Liver (tissue), 8 donors: ENCODE measurements at regions not wholly inside any gene's neighbourhood (a gene's known extent, or its start where the extent isn't known, plus 50 kb on each side); places are given as distances from the start of the nearest gene placed in this dataset.

ENCODE experiments used
- DNase-seq: peaks from one replicate; pipeline ENCODE4 v3.0.0-alpha.2; 2017; ENCODE audit warnings: low spot score
- H3K27ac ChIP-seq, 2 donors: one replicate each; pipeline ENCODE4 v1.7.0; 2013; ENCODE audit warnings: inconsistent platforms in 2 of 2, low read length in 2 of 2, control low read depth in 1 of 2, low read depth in 1 of 2, mild to moderate bottlenecking in 1 of 2
- H3K27me3 ChIP-seq, 4 donors: one replicate each; pipeline versions ENCODE4 v1.6.1 to v1.7.0; 2013; ENCODE audit warnings: low read length in 3 of 4, inconsistent platforms in 1 of 4, mild to moderate bottlenecking in 1 of 4, moderate library complexity in 1 of 4; ENCODE audit not compliant: control insufficient read depth in 4 of 4, insufficient read depth in 4 of 4
- H3K36me3 ChIP-seq, 4 donors: one replicate each; pipeline versions ENCODE4 v1.6.1 to v1.7.0; 2013; ENCODE audit warnings: low read length in 3 of 4, mild to moderate bottlenecking in 3 of 4, low read depth in 1 of 4, moderate library complexity in 1 of 4; ENCODE audit not compliant: control insufficient read depth in 4 of 4, insufficient read depth in 3 of 4
- H3K4me1 ChIP-seq, 4 donors: one replicate each; pipeline versions ENCODE4 v1.6.1 to v1.7.0; 2013; ENCODE audit warnings: low read length in 3 of 4, mild to moderate bottlenecking in 3 of 4, moderate library complexity in 1 of 4; ENCODE audit not compliant: control insufficient read depth in 4 of 4, insufficient read depth in 4 of 4
- H3K4me3 ChIP-seq, 3 donors: one replicate each; pipeline versions ENCODE4 v1.6.1 to v1.7.0; 2013; ENCODE audit warnings: low read length in 3 of 3, control low read depth in 1 of 3, low read depth in 1 of 3, mild to moderate bottlenecking in 1 of 3
- H3K9ac ChIP-seq, 2 donors: one replicate each; pipeline ENCODE4 v1.7.0; 2013; ENCODE audit warnings: low read length in 2 of 2, mild to moderate bottlenecking in 2 of 2, moderate library complexity in 2 of 2, control low read depth in 1 of 2, low read depth in 1 of 2
- H3K9me3 ChIP-seq, 4 donors: one replicate each; pipeline versions ENCODE4 v1.6.1 to v1.7.0; 2013; ENCODE audit warnings: low read length in 3 of 4; ENCODE audit not compliant: control insufficient read depth in 4 of 4
- EGR1 ChIP-seq, 2 donors: IDR thresholded peaks; 2 replicates each; pipeline ENCODE4 v1.6.1; 2016 to 2018; ENCODE audit warnings: antibody characterized with exemption in 2 of 2, low read depth in 2 of 2
- FOXA1 ChIP-seq: IDR thresholded peaks from 2 replicates; pipeline ENCODE4 v1.6.1; 2016; ENCODE audit warnings: antibody characterized with exemption
- FOXA2 ChIP-seq: IDR thresholded peaks from 2 replicates; pipeline ENCODE4 v1.6.1; 2016; ENCODE audit warnings: antibody characterized with exemption
- GABPA ChIP-seq, 2 donors: IDR thresholded peaks in 1 of 2; conservative IDR thresholded peaks in 1 of 2; 2 replicates each; pipeline ENCODE4 v1.6.1; 2016; ENCODE audit warnings: antibody characterized with exemption in 2 of 2, mild to moderate bottlenecking in 1 of 2, moderate library complexity in 1 of 2
- HNF4A ChIP-seq, 2 donors: conservative IDR thresholded peaks; 2 replicates each; pipeline ENCODE4 v1.6.1; 2016; ENCODE audit warnings: antibody characterized with exemption in 2 of 2, mild to moderate bottlenecking in 2 of 2
- HNF4G ChIP-seq: IDR thresholded peaks from 2 replicates; pipeline ENCODE4 v1.6.1; 2016; ENCODE audit warnings: antibody characterized with exemption
- JUND ChIP-seq, 2 donors: IDR thresholded peaks; 2 replicates each; pipeline ENCODE4 v1.6.1; 2016; ENCODE audit warnings: antibody characterized with exemption in 2 of 2
- NR2F2 ChIP-seq: IDR thresholded peaks from 2 replicates; pipeline ENCODE4 v1.6.1; 2016; ENCODE audit warnings: antibody characterized with exemption
- RAD21 ChIP-seq, 2 donors: IDR thresholded peaks; 2 replicates each; pipeline ENCODE4 v1.6.1; 2016; ENCODE audit warnings: antibody characterized with exemption in 2 of 2, mild to moderate bottlenecking in 2 of 2
- RXRA ChIP-seq, 2 donors: IDR thresholded peaks; 2 replicates each; pipeline ENCODE4 v1.6.1; 2017 to 2018; ENCODE audit warnings: antibody characterized with exemption in 2 of 2, mild to moderate bottlenecking in 1 of 2
- SP1 ChIP-seq: IDR thresholded peaks from 2 replicates; pipeline ENCODE4 v1.6.1; 2018; ENCODE audit warnings: antibody characterized with exemption, mild to moderate bottlenecking
- TAF1 ChIP-seq: conservative IDR thresholded peaks from 2 replicates; pipeline ENCODE4 v1.6.1; 2016; ENCODE audit warnings: antibody characterized with exemption, mild to moderate bottlenecking
- WGBS: extraction: QIAGEN DNeasy Blood & Tissue Kit; methylation state at CpG from one replicate; pipeline ENCODE4 v1.1.7; 2013; 5-methylcytosine and 5-hydroxymethylcytosine counted together
- TF ChIP-seq, protein P1 (sequence below): IDR thresholded peaks from 2 replicates; pipeline ENCODE4 v1.6.1; 2016; ENCODE audit warnings: antibody characterized with exemption, mild to moderate bottlenecking
- TF ChIP-seq, protein P2 (sequence below): IDR thresholded peaks from 2 replicates; pipeline ENCODE4 v1.6.1; 2016; ENCODE audit warnings: antibody characterized with exemption
- TF ChIP-seq, protein P3 (sequence below): IDR thresholded peaks from 2 replicates; pipeline ENCODE4 v1.6.1; 2016; ENCODE audit warnings: antibody characterized with exemption
- TF ChIP-seq, protein P4 (sequence below): fragments of 150-350 bp; IDR thresholded peaks from 2 replicates; pipeline ENCODE4 v1.5.1; 2017; ENCODE audit warnings: improper control_type of control experiment, low read depth, low read length; ENCODE audit not compliant: missing input control
- TF ChIP-seq, protein P5 (sequence below): IDR thresholded peaks from 2 replicates; pipeline ENCODE4 v1.6.1; 2016; ENCODE audit warnings: antibody characterized with exemption
- donor health status: healthy.
- donor health status: healthy.
- donor health status: healthy.
- donor health status: healthy.
- donor health status: healthy.

GRCh38 chr9:93891050-93891449, 64.1 kb downstream of the BARX1 start:
- Histone ChIP-seq H3K27ac (no peak overlapping the region), H3K9ac (no peak overlapping the region), H3K9me3 (no peaks in the 10 kb centered on the region), H3K4me3 (no peak overlapping the region), H3K36me3 (no peaks in the 10 kb centered on the region), H3K4me1 (peaks cover 3 to 11% (median 6%) of the 10 kb centered on the region in 4 donors), H3K27me3 (no peaks in the 10 kb centered on the region)
- TF ChIP-seq TAF1 (no peak), SP1 (no peak), RXRA (IDR thresholded peaks at IDR 0.05) (no peak), HNF4A (conservative IDR thresholded peaks at IDR 0.05) (no peak), EGR1 (IDR thresholded peaks at IDR 0.05; ENCODE audit: low read depth in 2 of 2) (no peak), FOXA2 (no peak), HNF4G (no peak), FOXA1 (no peak), NR2F2 (no peak), GABPA (IDR thresholded peaks at IDR 0.05 in 1 of 2, conservative IDR thresholded peaks at IDR 0.05 in 1 of 2) (no peak), RAD21 (IDR thresholded peaks at IDR 0.05) (no peak), JUND (IDR thresholded peaks at IDR 0.05) (no peak)
- TF ChIP-seq, protein P1, sequence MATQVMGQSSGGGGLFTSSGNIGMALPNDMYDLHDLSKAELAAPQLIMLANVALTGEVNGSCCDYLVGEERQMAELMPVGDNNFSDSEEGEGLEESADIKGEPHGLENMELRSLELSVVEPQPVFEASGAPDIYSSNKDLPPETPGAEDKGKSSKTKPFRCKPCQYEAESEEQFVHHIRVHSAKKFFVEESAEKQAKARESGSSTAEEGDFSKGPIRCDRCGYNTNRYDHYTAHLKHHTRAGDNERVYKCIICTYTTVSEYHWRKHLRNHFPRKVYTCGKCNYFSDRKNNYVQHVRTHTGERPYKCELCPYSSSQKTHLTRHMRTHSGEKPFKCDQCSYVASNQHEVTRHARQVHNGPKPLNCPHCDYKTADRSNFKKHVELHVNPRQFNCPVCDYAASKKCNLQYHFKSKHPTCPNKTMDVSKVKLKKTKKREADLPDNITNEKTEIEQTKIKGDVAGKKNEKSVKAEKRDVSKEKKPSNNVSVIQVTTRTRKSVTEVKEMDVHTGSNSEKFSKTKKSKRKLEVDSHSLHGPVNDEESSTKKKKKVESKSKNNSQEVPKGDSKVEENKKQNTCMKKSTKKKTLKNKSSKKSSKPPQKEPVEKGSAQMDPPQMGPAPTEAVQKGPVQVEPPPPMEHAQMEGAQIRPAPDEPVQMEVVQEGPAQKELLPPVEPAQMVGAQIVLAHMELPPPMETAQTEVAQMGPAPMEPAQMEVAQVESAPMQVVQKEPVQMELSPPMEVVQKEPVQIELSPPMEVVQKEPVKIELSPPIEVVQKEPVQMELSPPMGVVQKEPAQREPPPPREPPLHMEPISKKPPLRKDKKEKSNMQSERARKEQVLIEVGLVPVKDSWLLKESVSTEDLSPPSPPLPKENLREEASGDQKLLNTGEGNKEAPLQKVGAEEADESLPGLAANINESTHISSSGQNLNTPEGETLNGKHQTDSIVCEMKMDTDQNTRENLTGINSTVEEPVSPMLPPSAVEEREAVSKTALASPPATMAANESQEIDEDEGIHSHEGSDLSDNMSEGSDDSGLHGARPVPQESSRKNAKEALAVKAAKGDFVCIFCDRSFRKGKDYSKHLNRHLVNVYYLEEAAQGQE = no peak
- TF ChIP-seq, protein P2, sequence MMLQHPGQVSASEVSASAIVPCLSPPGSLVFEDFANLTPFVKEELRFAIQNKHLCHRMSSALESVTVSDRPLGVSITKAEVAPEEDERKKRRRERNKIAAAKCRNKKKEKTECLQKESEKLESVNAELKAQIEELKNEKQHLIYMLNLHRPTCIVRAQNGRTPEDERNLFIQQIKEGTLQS = no peak
- TF ChIP-seq, protein P3, sequence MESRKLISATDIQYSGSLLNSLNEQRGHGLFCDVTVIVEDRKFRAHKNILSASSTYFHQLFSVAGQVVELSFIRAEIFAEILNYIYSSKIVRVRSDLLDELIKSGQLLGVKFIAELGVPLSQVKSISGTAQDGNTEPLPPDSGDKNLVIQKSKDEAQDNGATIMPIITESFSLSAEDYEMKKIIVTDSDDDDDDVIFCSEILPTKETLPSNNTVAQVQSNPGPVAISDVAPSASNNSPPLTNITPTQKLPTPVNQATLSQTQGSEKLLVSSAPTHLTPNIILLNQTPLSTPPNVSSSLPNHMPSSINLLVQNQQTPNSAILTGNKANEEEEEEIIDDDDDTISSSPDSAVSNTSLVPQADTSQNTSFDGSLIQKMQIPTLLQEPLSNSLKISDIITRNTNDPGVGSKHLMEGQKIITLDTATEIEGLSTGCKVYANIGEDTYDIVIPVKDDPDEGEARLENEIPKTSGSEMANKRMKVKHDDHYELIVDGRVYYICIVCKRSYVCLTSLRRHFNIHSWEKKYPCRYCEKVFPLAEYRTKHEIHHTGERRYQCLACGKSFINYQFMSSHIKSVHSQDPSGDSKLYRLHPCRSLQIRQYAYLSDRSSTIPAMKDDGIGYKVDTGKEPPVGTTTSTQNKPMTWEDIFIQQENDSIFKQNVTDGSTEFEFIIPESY = no peak
- TF ChIP-seq, protein P4, sequence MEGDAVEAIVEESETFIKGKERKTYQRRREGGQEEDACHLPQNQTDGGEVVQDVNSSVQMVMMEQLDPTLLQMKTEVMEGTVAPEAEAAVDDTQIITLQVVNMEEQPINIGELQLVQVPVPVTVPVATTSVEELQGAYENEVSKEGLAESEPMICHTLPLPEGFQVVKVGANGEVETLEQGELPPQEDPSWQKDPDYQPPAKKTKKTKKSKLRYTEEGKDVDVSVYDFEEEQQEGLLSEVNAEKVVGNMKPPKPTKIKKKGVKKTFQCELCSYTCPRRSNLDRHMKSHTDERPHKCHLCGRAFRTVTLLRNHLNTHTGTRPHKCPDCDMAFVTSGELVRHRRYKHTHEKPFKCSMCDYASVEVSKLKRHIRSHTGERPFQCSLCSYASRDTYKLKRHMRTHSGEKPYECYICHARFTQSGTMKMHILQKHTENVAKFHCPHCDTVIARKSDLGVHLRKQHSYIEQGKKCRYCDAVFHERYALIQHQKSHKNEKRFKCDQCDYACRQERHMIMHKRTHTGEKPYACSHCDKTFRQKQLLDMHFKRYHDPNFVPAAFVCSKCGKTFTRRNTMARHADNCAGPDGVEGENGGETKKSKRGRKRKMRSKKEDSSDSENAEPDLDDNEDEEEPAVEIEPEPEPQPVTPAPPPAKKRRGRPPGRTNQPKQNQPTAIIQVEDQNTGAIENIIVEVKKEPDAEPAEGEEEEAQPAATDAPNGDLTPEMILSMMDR = no peak
- TF ChIP-seq, protein P5, sequence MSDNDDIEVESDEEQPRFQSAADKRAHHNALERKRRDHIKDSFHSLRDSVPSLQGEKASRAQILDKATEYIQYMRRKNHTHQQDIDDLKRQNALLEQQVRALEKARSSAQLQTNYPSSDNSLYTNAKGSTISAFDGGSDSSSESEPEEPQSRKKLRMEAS = no peak
- no peak for DNase-seq
- WGBS = 89% methylated on average over 6 of the region's 6 CpGs

DNA sequence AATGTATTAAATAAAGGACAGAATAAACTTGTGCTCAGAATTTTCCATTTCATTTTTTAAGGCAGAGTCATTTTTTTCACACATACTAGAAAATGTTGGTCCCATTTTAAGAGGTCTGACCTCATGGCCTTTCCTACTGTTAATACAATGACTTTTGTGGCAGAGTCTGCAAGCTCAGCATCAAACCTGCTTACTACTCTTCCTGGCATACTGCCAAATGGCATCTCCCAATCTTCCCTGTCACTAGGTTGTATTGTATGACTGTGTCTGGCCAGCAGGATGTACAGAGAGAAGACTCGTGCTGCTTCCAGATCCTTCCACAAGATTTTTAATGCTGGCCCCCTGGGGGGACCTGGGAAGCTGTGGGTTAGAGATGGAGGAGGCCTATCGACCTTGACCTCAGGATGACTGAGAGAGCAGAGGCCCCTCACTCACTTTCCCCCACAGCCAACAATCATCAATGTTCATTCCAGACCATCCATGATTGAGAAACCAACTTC, 64.7 kb downstream of the BARX1 start:
- no peaks in the 10 kb centered on the region for H3K27me3 ChIP-seq
- no peak overlapping the region for H3K4me3 ChIP-seq
- H3K36me3 ChIP-seq = no peaks in the 10 kb centered on the region
- no peak overlapping the region for H3K9ac ChIP-seq
- H3K9me3 ChIP-seq = no peaks in the 10 kb centered on the region
- H3K4me1 ChIP-seq = peaks cover 3 to 11% (median 6%) of the 10 kb centered on the region in 4 donors
- H3K27ac ChIP-seq = no peak overlapping the region
- 71% methylated on average over 2 of the region's 2 CpGs for WGBS
- no peak for DNase-seq
- TF ChIP-seq, protein P2 = no peak
- no peak for TF ChIP-seq GABPA (IDR thresholded peaks at IDR 0.05 in 1 of 2, conservative IDR thresholded peaks at IDR 0.05 in 1 of 2)
- TF ChIP-seq, protein P3 = no peak
- TF ChIP-seq SP1 = no peak
- no peak for TF ChIP-seq NR2F2
- TF ChIP-seq EGR1 (IDR thresholded peaks at IDR 0.05; ENCODE audit: low read depth in 2 of 2) = no peak
- TF ChIP-seq, protein P4 = no peak
- TF ChIP-seq, protein P5 = no peak
- no peak for TF ChIP-seq RXRA (IDR thresholded peaks at IDR 0.05)
- TF ChIP-seq RAD21 (IDR thresholded peaks at IDR 0.05) = no peak
